ENCODE measurements at regions not wholly inside any gene's neighbourhood (a gene's known extent, or its start where the extent isn't known, plus 50 kb on each side); places are given as distances from the start of the nearest gene placed in this dataset.

DNA sequence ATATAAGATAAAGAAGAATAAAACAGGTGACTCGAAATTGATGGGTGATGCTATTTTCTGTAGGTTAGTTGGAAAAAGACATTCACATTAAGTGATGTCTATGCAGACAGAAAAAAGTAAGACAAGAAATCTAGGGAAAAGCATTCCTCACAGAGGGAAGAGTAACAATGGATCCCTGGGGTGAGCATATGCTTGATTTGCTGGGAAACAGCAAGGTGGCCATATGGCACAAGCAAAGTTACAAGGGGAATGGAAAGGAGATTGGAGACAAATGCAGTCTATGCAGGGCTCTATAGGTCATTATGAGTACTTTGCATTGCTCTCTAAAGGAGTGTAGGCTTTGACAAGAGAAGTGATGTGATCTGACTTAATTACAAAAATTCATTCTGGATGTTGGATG is 90.9 kb upstream of the ZNF804B start:
- POLR2A ChIA-PET (ENCODE audit: partially characterized antibody): no interaction called here
- no peak overlapping the region for H3K18ac ChIP-seq (ENCODE audit: extremely low read depth, low read length)
- H4K5ac ChIP-seq (ENCODE audit: insufficient read length, low read depth, low read length): no peak overlapping the region
- H2BK15ac ChIP-seq (ENCODE audit: low read length): no peak overlapping the region
- H3K4ac ChIP-seq (replicated peaks; ENCODE audit: insufficient read length, low read depth, low read length): no peak overlapping the region
- H3K4me2 ChIP-seq (ENCODE audit: insufficient read depth in 1 of 2, low read depth in 2 of 2, low read length in 2 of 2): no peak overlapping the region
- DNase-seq (ENCODE audit: low read depth in 1 of 2, low spot score in 2 of 2): no peak
- H2BK20ac ChIP-seq (ENCODE audit: low read length): no peak overlapping the region
- H3K79me2 ChIP-seq (ENCODE audit: control insufficient read depth in 1 of 2, insufficient read depth in 2 of 2, low read length in 2 of 2): no peaks in the 10 kb centered on the region
- CTCF ChIA-PET (ENCODE audit: partially characterized antibody): no interaction called here
- no peak overlapping the region for H3K23ac ChIP-seq (ENCODE audit: insufficient read length)
- no peaks in the 10 kb centered on the region for H3K36me3 ChIP-seq (ENCODE audit: control insufficient read depth in 2 of 4, insufficient read depth in 4 of 4, low read length in 3 of 4)
- H3K23me2 ChIP-seq (ENCODE audit: low read depth, low read length): no peaks in the 10 kb centered on the region
- H3K27me3 ChIP-seq (replicated peaks in 1 of 4; ENCODE audit: control insufficient read depth in 3 of 4, extremely low read depth in 1 of 4, insufficient read depth in 3 of 4, low read length in 3 of 4): no peaks in the 10 kb centered on the region
- no peaks in the 10 kb centered on the region for H3K79me1 ChIP-seq (ENCODE audit: low read depth, low read length)
- no peak overlapping the region for H4K91ac ChIP-seq (replicated peaks; ENCODE audit: insufficient read length, low read length)
- H2AFZ ChIP-seq (ENCODE audit: low read length): no peak overlapping the region
- H2AK5ac ChIP-seq (ENCODE audit: low read depth, low read length): no peak overlapping the region
- no peak overlapping the region for H4K8ac ChIP-seq (ENCODE audit: extremely low read depth, insufficient read depth, low read length)
- no peak overlapping the region; the same call in 1 of the 2 replicates for H2BK5ac ChIP-seq (ENCODE audit: low read depth, low read length)
- H4K20me1 ChIP-seq (replicated peaks in 1 of 2; ENCODE audit: control insufficient read depth in 1 of 2, insufficient read depth in 2 of 2, low read length in 2 of 2): no peaks in the 10 kb centered on the region
- no peaks in the 10 kb centered on the region for H3K9me3 ChIP-seq (ENCODE audit: insufficient read depth in 2 of 2, low read depth in 1 of 2, low read length in 1 of 2)
- no peak overlapping the region for H3K27ac ChIP-seq (ENCODE audit: low read depth, low read length)
- 0 out of 7 replicates have a peak overlapping the region, but pooled peaks of 1 of the 4 experiments have one; percentile 1 for H3K9ac ChIP-seq (replicated peaks in 1 of 4; ENCODE audit: extremely low read depth in 1 of 4, low read depth in 3 of 4, low read length in 3 of 4)
- no peak overlapping the region for H3K56ac ChIP-seq (replicated peaks; ENCODE audit: insufficient read length, low read depth, low read length)
- no peak overlapping the region for H3K14ac ChIP-seq (ENCODE audit: insufficient read length)
- H2BK12ac ChIP-seq (ENCODE audit: low read depth, low read length): no peak overlapping the region
- no peak overlapping the region for H3K4me3 ChIP-seq (ENCODE audit: extremely low read depth in 1 of 4, insufficient read depth in 2 of 4, low read depth in 3 of 4, low read length in 4 of 4)
- no peak overlapping the region for H2BK120ac ChIP-seq (replicated peaks; ENCODE audit: low read depth, low read length)
- TF ChIP-seq SIX5 (IDR thresholded peaks at IDR 0.05; ENCODE audit: low read depth, low read length) (no peak), EGR1 (IDR thresholded peaks at IDR 0.05; ENCODE audit: borderline replicate concordance, low read depth, low read length) (no peak)
- FAIRE-seq: no peak
- WGBS, 2 experiments (ENCODE audit: extremely low coverage in 1 of 2, insufficient coverage in 1 of 2, insufficient read length in 1 of 2, insufficient replicate concordance in 2 of 2, low coverage in 1 of 2, low lambda C conversion rate in 2 of 2, missing lambda C conversion rate in 1 of 2): 87% methylated on average over 1 of the region's 1 CpG; no CpG with 5 or more reads in 1 of the 2 experiments
- peaks cover 0 to 7% (median 5%) of the 10 kb centered on the region in 4 experiments; a peak in 3 of 7 replicates for H3K4me1 ChIP-seq (replicated peaks in 1 of 4; ENCODE audit: control insufficient read depth in 3 of 4, insufficient read depth in 4 of 4, low read length in 3 of 4)
